GM18951 (cell line): ENCODE measurements at regions not wholly inside any gene's neighbourhood (a gene's known extent, or its start where the extent isn't known, plus 50 kb on each side); places are given as distances from the start of the nearest gene placed in this dataset.
"Not testable (repeated sequence)": the region's sequence is repeated elsewhere in the genome, so short reads cannot be mapped to it uniquely, and the experiment has no call there.

Experiments
- POLR2A ChIP-seq: IDR thresholded peaks from 4 replicates; pipeline ENCODE4 v1.6.1; 2011; ENCODE audit warnings: mild to moderate bottlenecking; ENCODE audit not compliant: insufficient read length, insufficient read depth; ENCODE audit errors: extremely low read depth
- in situ Hi-C: fragments of 300-500 bp; cut with MboI; formaldehyde crosslinking; loops from one replicate; pipeline ENCODE4 v1.12.0; 2022; ENCODE audit warnings: low sequenced_read_pairs, mixed read lengths, inconsistent platforms; ENCODE audit not compliant: unreplicated experiment

DNA sequence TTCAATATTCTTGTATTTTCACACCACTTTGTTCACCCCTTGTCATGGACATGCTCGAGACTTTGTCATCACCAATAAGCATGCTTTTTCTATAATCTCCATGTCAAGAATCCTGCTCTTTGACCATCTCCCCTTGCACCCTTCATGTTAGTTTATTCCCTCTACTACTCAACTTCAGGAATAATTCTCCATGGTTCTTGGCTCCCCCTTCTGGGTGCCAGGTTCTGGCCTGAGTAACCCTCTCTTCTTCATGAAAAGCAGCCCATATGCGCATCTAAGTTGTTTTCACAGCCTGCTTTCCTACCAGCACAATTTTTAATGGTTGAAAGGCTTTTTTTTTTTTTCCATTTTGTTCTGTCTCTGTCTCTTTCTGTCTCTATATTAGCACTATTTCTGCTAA, 160.7 kb downstream of the LEPR start:
- TF ChIP-seq POLR2A, result no peak
- in situ Hi-C loops, result no loop called here

DNA sequence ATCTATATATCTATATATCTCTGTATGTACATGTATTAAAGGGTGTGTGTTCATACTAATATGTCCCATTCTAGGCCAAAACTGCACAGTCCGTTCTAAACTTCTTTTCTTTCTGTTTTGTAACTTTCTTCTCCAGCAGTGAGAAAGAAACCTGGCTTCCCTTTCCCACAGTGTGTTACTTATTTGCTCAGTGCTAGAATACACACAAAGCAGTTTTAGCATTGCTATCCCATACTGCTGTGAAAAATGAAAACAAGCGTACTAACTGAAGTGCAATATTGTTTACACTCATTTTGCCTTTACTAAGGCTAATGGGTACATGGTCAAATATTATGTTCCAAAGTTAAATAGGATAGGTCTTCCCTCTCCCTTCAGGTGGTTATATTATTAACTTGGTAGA, 163.9 kb downstream of the LEPR start:
- no peak for TF ChIP-seq POLR2A

DNA sequence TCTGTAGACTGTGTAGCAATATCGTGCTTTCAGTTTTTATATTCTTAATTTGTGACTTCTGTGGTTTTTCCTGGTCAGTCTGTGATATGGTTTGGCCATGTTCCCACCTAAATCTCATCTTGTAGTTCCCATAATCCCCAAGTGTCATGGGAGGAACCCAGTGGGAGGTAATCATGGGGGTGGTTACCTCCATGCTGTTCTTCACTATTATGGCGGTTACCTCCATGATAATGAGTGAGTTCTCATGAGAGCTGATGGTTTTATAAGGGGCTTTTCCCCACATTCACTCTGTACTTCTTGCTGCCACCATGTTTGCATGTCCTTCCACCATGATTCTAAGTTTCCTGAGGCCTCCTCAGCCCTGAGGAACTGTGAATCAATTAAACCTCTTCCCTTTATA, 169.8 kb downstream of the LEPR start:
- in situ Hi-C loops, result no loop called here
- no peak for TF ChIP-seq POLR2A

More for the DNA sequence above, 163.9 kb downstream of the LEPR start:
- in situ Hi-C loops, result no loop called here

DNA sequence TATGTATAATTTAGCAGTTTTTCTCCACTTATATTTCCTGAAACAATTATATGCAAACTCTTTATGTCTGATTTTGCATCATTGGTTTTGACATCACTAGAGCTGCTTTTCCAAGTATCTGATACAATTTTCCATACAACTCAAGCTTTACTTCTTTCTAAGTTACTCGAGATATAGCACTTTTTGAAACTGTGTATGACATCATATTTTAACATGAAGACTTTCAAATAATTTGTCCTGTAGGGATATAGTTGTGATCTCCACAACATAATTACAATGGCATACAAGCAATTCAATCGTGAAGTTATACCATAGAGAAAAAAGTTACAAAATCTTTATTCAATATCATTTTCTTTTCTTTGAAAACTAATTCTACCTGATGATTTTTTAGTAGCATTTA, 173.0 kb downstream of the LEPR start:
- in situ Hi-C loops, result no loop called here
- no peak for TF ChIP-seq POLR2A

DNA sequence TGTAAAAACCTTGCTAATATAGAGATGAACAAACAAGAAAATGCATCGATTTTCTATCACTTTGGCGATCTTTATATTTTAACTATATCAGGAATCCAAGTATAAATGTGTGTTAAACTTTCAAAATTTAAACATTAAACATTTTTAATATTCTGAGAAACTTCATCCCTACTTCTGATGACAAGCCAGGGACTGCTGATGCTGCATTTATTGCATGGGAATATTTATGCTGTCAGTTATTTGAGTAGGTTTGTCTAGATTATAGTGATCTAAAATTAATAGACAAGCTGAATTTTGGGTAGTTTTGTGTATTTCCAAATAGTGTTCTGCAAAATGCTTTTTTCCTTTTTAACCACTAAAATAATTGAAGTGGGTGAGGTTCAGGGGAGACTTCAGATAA, 175.3 kb downstream of the LEPR start:
- no peak for TF ChIP-seq POLR2A

DNA sequence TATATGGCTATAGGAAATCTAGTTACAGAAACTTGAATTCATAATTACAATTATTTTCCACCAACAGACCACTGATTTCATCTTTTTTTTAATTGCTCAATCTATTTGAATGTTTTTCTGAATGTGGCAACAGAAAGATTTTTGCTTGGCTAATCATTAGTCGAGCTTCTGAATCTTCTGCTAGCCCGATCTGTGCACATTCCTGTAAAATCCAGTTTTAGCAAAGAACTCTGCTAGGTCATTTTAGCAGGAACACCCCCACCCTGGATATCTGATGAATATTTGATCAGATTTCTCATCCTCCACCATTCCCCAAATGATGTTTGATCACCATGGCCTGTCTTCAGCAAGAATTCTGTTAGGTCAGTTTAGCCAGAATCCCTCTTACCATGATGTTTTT, 176.3 kb downstream of the LEPR start:
- no peak for TF ChIP-seq POLR2A
- in situ Hi-C loops, result no loop called here

More for the DNA sequence above, 175.3 kb downstream of the LEPR start:
- in situ Hi-C loops, result no loop called here

DNA sequence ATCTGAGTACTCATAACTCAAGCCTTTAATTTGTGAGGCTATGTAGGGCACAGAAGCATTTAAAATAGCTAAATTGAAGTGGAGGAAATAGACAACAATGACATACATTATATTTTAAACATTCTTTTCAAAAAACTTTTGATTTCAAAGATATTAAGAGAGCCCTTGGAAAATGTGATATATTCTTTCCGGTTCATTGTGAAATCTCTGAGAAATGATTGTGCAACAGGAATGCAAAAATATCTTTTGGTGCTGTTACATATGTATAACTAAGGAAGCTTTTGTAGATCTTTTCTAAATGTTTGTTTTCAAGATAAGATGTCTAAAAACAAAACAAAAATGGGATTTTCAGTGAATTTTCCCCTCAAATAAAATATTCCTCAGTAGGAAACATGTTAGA, 185.2 kb downstream of the LEPR start:
- TF ChIP-seq POLR2A, result no peak
- in situ Hi-C loops, result no loop called here

DNA sequence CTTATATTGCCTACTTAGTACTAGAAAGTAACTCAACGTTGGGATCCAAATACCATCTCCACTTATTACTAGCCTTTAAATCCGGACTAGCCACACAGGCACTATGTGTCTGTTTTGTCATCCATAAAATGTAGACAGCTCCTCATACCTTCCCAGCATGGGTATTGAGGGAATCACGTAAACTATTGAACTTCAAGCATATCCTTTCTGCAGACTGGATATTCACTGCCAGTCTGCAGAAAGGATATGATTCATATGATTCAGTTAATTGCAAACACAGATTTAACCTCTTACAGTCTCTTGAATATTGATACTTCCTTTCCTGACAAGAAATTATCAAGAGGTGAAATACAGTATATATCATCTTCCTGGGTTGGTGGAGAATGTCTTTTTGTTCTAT, 186.0 kb downstream of the LEPR start:
- in situ Hi-C loops, result no loop called here
- no peak for TF ChIP-seq POLR2A

DNA sequence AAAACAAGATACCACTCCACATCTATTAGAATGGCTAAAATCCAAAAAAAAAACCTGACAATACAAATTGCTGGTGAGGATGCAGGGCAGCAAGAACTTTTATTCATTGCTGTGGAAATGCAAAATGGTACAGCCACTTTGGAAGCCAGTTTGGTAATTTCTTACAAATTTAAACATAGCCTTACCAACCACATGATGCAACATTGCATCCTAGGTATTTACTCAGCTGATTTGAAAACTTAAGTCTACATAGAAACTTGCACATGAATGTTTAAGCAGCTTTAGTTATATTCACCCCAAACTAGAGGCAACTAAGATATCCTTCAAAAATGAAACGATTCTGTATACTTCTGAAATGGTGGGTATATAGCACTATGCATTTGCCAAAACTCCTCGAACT, 178.8 kb upstream of the PDE4B start:
- in situ Hi-C loops, result no loop called here
- TF ChIP-seq POLR2A, result no peak

DNA sequence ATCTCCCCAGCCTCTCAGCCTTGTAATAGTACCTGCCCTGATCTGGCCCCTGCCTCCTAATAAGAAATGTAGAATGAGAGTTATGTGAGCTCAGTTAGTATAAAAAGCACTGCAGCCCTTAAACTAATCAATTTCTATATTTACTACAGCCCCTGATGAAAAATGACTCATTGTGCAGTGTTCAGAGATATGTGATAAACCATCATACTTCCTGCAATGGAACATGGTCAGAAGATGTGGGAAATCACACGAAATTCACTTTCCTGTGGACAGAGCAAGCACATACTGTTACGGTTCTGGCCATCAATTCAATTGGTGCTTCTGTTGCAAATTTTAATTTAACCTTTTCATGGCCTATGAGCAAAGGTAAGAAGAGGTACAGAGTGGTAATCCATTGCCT, 176.8 kb upstream of the PDE4B start:
- no peak for TF ChIP-seq POLR2A
- in situ Hi-C loops, result no loop called here

DNA sequence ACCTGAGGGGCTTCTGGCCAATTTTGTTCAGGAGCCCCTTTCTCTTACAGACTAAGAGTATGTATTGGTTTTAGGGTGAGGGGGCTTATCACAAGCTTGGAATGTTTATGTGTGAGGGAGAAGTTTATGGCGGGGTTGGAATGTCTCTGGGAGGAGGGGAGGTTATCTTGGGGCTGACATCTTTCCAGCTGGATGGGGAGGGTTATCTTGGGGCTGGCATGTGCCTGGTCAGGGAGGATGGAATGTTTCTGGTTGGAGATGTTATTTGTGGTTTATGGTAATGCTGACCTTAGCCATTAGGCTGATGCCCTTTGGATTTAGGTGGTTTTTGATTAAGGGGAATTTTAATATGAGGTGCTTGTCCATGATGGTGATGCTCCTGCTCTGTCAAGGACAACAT, 171.0 kb upstream of the PDE4B start:
- in situ Hi-C loops, result not testable (repeated sequence)

DNA sequence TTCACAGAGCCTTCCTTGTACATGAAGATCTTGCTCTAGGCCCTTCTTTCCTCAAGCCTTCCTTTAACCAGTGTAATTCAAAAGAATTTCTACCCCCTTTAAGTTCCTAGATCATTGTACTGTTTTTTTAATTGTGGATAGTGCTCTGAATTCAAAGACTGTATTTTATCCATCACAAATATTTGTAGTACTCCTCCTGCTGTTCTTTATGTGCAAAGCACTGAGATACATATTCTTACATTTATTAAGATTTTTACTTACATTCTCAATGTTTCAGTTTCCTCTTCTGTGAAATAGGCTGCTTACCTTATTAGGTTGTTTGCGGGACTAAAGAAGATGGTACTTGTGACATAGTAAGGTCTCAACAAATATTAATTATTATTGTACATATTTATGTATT, 168.8 kb upstream of the PDE4B start:
- in situ Hi-C loops, result no loop called here
- TF ChIP-seq POLR2A, result no peak

DNA sequence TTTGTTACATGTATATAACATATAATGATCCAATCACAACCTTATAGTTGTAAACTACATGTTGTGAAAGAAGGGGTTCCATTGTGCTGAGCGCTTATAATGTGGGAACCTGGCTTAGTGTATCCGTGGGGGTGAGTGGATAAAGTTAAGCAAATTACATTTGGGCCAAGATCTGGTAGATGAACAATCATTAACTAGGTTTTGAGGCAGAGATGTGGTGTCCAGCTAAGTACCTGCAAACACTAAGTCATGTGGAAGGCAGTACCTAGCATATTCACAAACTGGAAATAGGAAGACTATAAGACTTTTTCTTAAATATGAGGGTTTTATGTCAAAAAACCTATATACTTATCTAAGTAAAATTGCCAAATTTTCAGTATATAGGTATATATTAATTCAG, 167.2 kb upstream of the PDE4B start:
- in situ Hi-C loops, result no loop called here
- TF ChIP-seq POLR2A, result no peak

DNA sequence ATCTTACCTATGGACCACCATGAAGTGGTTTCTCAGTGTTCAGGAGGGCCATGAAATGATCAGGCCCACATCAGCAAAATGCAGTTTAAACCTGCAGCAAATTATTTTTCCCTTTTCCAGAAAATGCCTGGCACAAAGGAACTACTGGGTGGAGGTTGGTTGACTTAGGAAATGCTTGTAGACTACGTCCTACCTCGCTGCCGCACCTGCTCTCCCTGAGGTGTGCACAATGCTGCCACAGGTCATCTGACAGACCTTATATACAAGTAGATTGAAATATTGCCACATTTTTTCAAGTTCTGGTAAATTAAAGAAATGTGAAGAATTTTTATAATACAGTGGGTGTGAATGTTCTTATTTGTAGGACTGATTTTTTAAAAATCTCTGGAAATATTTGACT, 166.7 kb upstream of the PDE4B start:
- TF ChIP-seq POLR2A, result no peak
- in situ Hi-C loops, result no loop called here

DNA sequence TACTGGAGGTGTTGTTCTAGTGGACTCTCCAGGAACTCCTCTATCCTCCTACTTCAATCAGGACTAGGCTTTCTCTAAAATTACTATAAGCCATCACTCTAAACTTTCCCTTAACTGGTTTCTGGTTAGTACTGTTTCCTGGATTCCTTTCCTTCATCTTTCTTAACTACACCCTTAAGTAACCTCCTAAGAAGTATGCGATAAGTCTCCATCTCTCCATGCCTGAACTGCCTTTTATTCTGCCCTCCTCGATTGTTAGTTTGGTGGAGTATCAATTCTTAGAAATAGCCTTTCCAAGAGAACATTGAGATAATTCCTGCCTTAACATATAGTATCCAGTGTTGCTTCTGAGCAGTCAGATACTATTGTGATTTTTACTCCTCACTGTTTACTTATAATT, 162.9 kb upstream of the PDE4B start:
- in situ Hi-C loops, result no loop called here
- TF ChIP-seq POLR2A, result no peak
